ENCODE measurements at regions not wholly inside any gene's neighbourhood (a gene's known extent, or its start where the extent isn't known, plus 50 kb on each side); places are given as distances from the start of the nearest gene placed in this dataset.

GRCh38 chr15:96407482-96407881 is 77.0 kb downstream of the NR2F2 start:
- ATAC-seq (ENCODE audit: insufficient read depth, low read depth) (no peak), DNase-seq (no peak)
- H2AFZ ChIP-seq (ENCODE audit: low read depth, low read length): no peak overlapping the region
- no peak overlapping the region for H3K4me2 ChIP-seq (ENCODE audit: insufficient read depth, low read length)
- TF ChIP-seq EZH2 (IDR thresholded peaks at IDR 0.05; ENCODE audit: borderline replicate concordance, low read depth, low read length, severe bottlenecking) (no peak), CTCF (IDR thresholded peaks at IDR 0.05; ENCODE audit: borderline replicate concordance, extremely low read depth, low read length, poor library complexity, severe bottlenecking) (no peak)
- H3K9me3 ChIP-seq (ENCODE audit: insufficient read depth, low read length, severe bottlenecking): no peaks in the 10 kb centered on the region
- no peaks in the 10 kb centered on the region for H3K79me2 ChIP-seq (ENCODE audit: insufficient read depth, low read length)
- H3K4me3 ChIP-seq (ENCODE audit: low read depth in 1 of 2, low read length in 2 of 2): no peak overlapping the region
- H3K4me1 ChIP-seq (ENCODE audit: insufficient read depth, low read length): no peaks in the 10 kb centered on the region
- H3K27ac ChIP-seq (ENCODE audit: low read length): no peak overlapping the region
- H3K36me3 ChIP-seq (ENCODE audit: insufficient read depth, low read length): no peaks in the 10 kb centered on the region
- H3K27me3 ChIP-seq (ENCODE audit: insufficient read depth, low read length, poor library complexity): peaks cover 4% of the 10 kb centered on the region
- H3K9ac ChIP-seq (ENCODE audit: low read depth, low read length): no peak overlapping the region
- no peaks in the 10 kb centered on the region for H4K20me1 ChIP-seq (ENCODE audit: insufficient read depth, low read length)

GRCh38 chr15:96408591-96409183 is 78.2 kb downstream of the NR2F2 start:
- DNase-seq (no peak), ATAC-seq (ENCODE audit: insufficient read depth, low read depth) (no peak)
- Histone ChIP-seq H3K4me3 (ENCODE audit: low read depth in 1 of 2, low read length in 2 of 2) (no peak overlapping the region), H4K20me1 (ENCODE audit: insufficient read depth, low read length) (no peaks in the 10 kb centered on the region), H3K27ac (ENCODE audit: low read length) (no peak overlapping the region), H3K9ac (ENCODE audit: low read depth, low read length) (no peak overlapping the region), H3K4me2 (ENCODE audit: insufficient read depth, low read length) (no peak overlapping the region), H3K4me1 (ENCODE audit: insufficient read depth, low read length) (no peaks in the 10 kb centered on the region), H3K9me3 (ENCODE audit: insufficient read depth, low read length, severe bottlenecking) (no peaks in the 10 kb centered on the region), H3K27me3 (ENCODE audit: insufficient read depth, low read length, poor library complexity) (peaks cover 8% of the 10 kb centered on the region), H3K36me3 (ENCODE audit: insufficient read depth, low read length) (no peaks in the 10 kb centered on the region), H3K79me2 (ENCODE audit: insufficient read depth, low read length) (no peaks in the 10 kb centered on the region), H2AFZ (ENCODE audit: low read depth, low read length) (no peak overlapping the region)
- no peak for TF ChIP-seq EZH2 (IDR thresholded peaks at IDR 0.05; ENCODE audit: borderline replicate concordance, low read depth, low read length, severe bottlenecking)
- no peak for TF ChIP-seq CTCF (IDR thresholded peaks at IDR 0.05; ENCODE audit: borderline replicate concordance, extremely low read depth, low read length, poor library complexity, severe bottlenecking)

- Histone ChIP-seq H3K4me3 (ENCODE audit: low read depth in 1 of 2, low read length in 2 of 2) (no peak overlapping the region), H3K36me3 (ENCODE audit: insufficient read depth, low read length) (no peaks in the 10 kb centered on the region), H3K9ac (ENCODE audit: low read depth, low read length) (no peak overlapping the region), H3K79me2 (ENCODE audit: insufficient read depth, low read length) (no peaks in the 10 kb centered on the region), H3K9me3 (ENCODE audit: insufficient read depth, low read length, severe bottlenecking) (no peaks in the 10 kb centered on the region), H2AFZ (ENCODE audit: low read depth, low read length) (no peak overlapping the region), H3K27me3 (ENCODE audit: insufficient read depth, low read length, poor library complexity) (peaks cover 8% of the 10 kb centered on the region), H4K20me1 (ENCODE audit: insufficient read depth, low read length) (no peaks in the 10 kb centered on the region), H3K4me1 (ENCODE audit: insufficient read depth, low read length) (no peaks in the 10 kb centered on the region), H3K27ac (ENCODE audit: low read length) (no peak overlapping the region), H3K4me2 (ENCODE audit: insufficient read depth, low read length) (no peak overlapping the region)
- no peak for ATAC-seq (ENCODE audit: insufficient read depth, low read depth)
- no peak for DNase-seq
- no peak for TF ChIP-seq EZH2 (IDR thresholded peaks at IDR 0.05; ENCODE audit: borderline replicate concordance, low read depth, low read length, severe bottlenecking)
- TF ChIP-seq CTCF (IDR thresholded peaks at IDR 0.05; ENCODE audit: borderline replicate concordance, extremely low read depth, low read length, poor library complexity, severe bottlenecking): no peak
Observed at GRCh38 chr15:96409215-96410138, 79.0 kb downstream of the NR2F2 start.
